Omental fat pad (tissue), 3 donors: ENCODE measurements at regions not wholly inside any gene's neighbourhood (a gene's known extent, or its start where the extent isn't known, plus 50 kb on each side); places are given as distances from the start of the nearest gene placed in this dataset.

Experiments
- ATAC-seq: fragments of 150-250 bp; one replicate; pipeline ENCODE4 v1.9.1; 2016; ENCODE audit warnings: mild to moderate bottlenecking, moderate library complexity; ENCODE audit not compliant: low FRiP score
- DNase-seq: peaks from one replicate; pipeline ENCODE4 v3.0.0-alpha.2; 2019; ENCODE audit warnings: low spot score
- TF ChIP-seq, protein P1 (sequence below), 3 donors: fragments of 450-650 bp; IDR thresholded peaks; one replicate each; pipeline ENCODE4 v1.5.1; 2016 to 2017; ENCODE audit warnings: antibody characterized with exemption in 3 of 3, mild to moderate bottlenecking in 3 of 3, moderate library complexity in 2 of 3

DNA sequence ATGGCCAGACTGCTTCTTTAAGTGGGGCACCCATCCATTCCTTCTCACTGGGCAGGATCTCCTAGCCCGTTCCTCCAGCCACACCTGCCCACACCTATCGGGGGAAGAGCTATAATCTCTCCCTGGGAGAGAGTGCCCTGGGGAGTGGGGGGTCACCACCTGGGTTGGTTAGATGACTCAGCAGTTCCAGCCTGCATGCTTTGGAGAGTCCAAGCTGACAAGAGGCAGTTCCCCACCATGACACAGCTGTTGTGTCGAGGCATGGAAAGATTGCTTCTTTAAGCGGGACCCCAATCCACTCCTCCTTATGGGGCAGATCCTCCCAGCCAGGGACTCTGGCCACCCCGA, 52.6 kb upstream of the PPFIA2 start:
- TF ChIP-seq, protein P1, sequence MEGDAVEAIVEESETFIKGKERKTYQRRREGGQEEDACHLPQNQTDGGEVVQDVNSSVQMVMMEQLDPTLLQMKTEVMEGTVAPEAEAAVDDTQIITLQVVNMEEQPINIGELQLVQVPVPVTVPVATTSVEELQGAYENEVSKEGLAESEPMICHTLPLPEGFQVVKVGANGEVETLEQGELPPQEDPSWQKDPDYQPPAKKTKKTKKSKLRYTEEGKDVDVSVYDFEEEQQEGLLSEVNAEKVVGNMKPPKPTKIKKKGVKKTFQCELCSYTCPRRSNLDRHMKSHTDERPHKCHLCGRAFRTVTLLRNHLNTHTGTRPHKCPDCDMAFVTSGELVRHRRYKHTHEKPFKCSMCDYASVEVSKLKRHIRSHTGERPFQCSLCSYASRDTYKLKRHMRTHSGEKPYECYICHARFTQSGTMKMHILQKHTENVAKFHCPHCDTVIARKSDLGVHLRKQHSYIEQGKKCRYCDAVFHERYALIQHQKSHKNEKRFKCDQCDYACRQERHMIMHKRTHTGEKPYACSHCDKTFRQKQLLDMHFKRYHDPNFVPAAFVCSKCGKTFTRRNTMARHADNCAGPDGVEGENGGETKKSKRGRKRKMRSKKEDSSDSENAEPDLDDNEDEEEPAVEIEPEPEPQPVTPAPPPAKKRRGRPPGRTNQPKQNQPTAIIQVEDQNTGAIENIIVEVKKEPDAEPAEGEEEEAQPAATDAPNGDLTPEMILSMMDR (IDR thresholded peaks at IDR 0.05), result no peak
- DNase-seq (no peak), ATAC-seq (no peak)

DNA sequence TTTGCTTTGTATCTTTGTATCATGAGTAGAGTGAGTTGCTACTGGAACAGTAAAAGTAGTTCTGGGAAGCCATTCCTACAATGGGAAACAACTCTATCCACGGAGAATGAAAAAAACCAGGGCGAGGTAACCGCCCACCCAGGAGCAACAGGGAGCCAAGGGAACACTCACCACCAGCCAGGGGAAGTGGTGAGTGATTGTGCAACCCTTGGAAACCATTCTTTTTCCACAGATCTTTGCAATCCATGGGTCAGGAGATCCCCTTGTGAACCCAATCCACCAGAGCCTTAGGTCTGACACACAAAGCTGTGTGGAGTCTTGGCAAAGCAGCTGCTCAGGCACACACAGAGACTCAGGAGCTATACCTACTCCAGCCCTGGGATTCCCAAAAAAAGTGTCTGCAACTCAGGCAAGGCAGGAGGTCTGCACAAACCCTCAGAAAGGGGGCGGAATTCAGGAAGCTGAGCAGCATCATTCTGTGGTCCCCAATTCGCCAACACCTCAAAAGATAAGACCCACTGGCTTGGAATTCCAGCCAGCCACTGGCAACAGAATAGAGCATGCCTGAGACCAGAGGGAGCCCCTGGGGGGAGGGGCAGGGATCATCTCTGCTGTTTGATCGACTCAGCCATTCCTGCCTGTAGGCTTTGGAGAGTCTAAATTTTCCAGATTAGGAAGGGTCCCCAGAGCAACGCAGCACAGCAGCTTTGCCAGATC, 52.1 kb upstream of the PPFIA2 start:
- TF ChIP-seq, protein P1 (IDR thresholded peaks at IDR 0.05), result no peak
- DNase-seq, result no peak
- no peak for ATAC-seq

DNA sequence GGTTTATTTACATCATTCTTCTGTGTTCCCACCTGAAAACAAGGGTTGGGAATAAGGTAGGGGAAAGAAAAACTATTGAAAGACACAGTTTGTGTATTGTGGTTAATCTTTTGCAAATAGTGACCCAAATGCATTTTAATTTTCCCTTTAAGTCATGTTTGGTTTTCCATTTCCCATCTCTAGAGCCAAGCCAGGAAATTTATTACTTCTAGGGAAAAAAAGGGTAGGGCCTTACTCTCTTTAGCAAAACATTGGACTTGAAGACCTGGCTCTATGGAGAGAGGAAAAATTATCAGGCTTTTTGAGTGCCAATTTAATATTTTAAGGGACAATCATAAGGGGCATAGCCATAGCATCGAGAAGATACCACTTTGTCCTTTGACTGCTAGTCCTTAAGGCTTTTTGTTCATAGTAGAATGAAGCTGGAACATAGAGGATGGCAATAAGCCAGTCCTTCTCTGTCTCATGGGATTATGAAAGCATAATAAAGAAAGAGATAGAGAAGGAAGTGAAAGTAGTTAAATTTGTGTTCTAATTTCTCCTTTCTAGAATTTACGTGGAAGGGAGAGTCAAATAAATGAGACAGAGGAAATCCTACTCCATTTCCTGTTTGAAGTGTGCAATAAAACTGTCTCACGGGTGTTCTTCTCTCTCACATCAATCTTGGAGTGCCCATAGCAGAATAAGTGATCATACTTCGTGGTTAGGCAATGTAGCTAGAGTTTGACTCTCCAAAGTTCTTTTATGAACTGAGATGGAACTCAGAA, 50.9 kb upstream of the PPFIA2 start:
- ATAC-seq (no peak), DNase-seq (no peak)
- TF ChIP-seq, protein P1 (IDR thresholded peaks at IDR 0.05), result no peak

DNA sequence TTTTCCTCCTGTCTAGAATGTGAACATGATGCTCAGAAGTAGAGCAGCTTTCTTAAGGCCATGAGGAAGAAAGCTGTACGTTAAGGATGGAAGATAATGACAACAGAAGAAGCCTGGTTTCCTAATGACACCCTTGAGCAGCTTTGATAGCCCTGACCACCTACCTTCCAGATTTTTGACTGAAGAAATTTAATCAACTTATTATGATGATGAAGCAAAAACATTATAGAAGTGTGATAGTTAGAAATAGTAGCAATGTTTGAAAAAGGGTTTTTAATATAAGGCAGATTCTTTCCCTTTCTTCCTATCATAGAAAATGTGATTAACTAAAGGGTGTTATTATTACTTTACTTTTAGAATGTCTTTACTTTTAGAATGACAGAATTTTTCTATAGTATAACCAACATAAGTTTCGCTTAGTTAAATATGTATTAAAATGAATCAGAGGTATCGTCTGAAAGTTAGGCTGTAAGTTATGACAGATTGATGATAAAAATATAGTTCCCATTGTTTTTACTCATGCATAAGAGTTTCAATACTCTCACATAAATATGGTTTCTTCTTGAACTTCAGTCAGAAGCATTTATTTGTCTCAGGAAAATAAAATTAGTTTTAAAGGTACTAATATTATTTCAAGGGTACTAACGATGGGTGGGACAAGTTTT, 50.1 kb upstream of the PPFIA2 start:
- TF ChIP-seq, protein P1 (IDR thresholded peaks at IDR 0.05), result no peak
- no peak for ATAC-seq

More for the DNA sequence above, 50.1 kb upstream of the PPFIA2 start:
- DNase-seq, result no peak
